HG02981 (cell line): ENCODE measurements at regions not wholly inside any gene's neighbourhood (a gene's known extent, or its start where the extent isn't known, plus 50 kb on each side); places are given as distances from the start of the nearest gene placed in this dataset.
"Not testable (repeated sequence)": the region's sequence is repeated elsewhere in the genome, so short reads cannot be mapped to it uniquely, and the experiment has no call there.

Source experiments
- ATAC-seq: cut with Tn5 transposase; IDR thresholded peaks from one replicate; pipeline ENCODE4 v1.9.1; 2021; ENCODE audit warnings: mild to moderate bottlenecking, moderate library complexity; ENCODE audit not compliant: unreplicated experiment

DNA sequence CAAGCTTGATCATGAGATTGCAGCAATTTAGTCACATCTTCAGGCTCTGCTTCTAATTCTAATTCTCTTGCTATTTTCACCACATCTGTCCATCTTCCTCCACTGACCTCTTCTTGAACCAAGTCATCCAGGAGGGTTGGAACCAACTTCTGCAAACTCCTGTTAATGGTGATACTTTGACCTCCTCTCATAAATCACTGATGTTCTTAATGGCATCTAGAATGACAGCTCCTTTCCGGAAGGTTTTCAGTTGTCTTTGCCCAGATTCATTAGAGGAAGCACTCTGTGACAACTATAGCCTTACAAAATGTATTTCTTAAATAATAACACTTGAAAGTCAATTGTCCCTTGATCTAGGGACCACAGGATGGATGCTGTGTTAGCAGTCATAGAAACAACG, 136.2 kb downstream of the IGLL1 start:
- not testable (repeated sequence) for ATAC-seq

DNA sequence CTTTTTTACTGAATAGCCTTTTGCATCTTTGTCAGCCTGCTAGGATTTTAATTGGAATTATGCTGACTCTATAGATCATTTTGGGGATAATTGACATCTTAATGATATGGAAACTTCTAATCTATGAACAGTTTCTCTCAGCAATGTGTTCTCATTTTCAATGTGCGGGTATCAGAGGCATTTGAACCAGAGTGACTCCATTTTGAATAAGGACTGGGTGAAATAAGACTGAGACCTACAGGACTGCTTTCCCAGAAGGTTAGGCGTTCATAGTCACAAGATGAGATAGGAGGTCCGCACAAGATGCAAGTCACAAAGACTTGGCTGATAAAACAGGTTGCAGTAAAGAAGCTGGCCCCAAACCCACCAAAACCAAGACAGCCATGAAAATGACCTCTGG, 140.5 kb downstream of the IGLL1 start:
- not testable (repeated sequence) for ATAC-seq

DNA sequence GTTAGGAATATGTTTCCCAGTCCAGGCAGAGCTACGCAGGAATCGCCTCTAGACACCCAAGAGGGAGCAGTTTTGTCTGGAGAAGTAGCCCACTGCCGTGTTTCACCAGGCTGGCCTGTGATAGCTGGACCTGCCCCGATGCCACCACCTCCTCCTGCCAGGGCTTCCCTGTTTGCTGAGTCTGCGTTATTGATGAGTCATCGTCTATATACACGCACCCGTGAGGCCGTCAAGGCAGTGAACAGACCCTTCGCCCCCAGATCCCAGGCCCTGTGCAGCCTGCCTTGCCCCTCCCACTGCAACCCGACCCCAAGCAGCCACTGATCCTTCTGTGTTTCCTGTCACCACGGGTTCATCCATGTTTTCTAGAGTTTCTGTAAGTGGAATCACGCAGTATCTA, 141.9 kb downstream of the IGLL1 start:
- ATAC-seq, result no peak

DNA sequence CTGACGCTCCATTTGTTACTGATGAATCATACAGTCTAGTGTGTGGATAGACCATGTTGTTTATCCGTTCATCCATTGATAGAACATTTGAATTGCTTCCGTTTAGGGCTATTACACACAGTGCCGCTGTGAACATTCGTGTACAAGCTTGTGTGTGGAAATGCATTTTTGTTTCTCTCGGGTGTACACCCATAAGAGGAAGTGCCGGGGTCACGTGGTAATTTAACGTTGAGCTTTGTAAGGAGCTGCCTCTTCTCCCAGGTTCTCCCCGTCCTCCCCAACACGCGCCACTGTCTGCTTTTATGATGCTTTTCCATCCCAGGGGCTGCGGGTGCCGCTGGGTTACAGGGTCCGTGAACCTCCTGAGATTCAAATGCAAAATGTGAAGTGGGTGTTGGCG, 142.3 kb downstream of the IGLL1 start:
- no peak for ATAC-seq

- not testable (repeated sequence) for ATAC-seq
Measured at GRCh38 chr22:23437107-23437395, 143.0 kb downstream of the IGLL1 start.

DNA sequence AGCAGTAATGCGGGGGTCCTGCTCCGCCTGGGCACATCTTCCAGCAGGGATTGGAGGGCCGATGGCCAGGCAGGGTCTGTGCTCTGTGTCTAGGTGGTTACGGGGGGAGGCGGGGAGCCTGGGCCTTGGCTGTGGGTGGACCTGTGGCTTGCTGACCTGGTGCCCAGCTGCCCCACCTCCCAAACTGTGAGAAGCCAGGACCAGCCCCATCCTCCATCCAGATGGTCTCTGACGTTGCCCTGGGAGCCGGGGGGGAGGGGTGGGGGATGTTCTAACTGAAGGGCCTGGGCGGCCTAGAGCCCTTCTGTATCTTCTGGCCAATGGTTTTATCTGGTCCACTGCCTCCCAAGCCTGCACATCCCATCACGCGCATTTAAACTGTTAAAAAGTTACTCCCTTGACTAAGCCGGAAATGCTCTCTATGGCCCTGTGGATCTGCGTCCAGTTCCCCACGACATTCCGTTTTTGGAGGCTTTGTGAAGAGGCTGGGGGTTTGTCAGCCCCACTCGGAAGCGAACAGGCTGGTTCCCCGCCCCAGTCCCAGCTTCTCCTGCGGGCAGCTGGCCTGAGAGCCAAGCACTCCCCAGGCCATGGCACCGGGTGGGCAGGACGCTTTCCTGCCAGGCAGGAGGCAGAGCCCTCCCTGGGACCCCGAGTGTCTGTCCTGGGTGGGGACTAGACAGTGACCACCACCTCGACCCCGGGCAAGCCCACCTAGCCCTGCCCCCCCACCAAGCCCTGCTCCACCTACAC, 143.6 kb downstream of the IGLL1 start:
- ATAC-seq, result not testable (repeated sequence)

DNA sequence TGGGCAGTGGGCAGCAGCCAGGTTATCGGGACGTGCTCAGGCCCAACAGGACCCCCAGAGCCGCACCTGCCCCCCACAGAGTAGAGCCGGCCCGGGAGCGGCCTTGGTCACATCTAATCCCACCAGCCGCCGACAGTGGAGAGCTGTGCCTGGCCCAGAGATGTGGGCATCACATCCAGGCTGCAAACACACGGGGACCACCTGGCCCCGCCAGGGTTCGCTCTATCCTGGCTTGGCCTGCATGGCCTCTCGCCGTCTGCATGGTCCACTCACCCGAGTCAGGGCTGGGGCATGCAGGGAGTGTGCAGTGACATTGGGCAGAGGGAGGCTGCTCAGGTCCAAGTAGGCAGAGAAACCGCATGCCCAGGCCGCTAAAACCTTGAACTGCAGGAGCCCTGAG, 144.9 kb downstream of the IGLL1 start:
- not testable (repeated sequence) for ATAC-seq

- ATAC-seq, result not testable (repeated sequence)
Measured at GRCh38 chr22:23434198-23434830, 145.8 kb downstream of the IGLL1 start.

- not testable (repeated sequence) for ATAC-seq
Measured at GRCh38 chr22:23433127-23434005, 146.7 kb downstream of the IGLL1 start.

- ATAC-seq, result not testable (repeated sequence)
Measured at GRCh38 chr22:23432719-23433118, 147.4 kb downstream of the IGLL1 start.

DNA sequence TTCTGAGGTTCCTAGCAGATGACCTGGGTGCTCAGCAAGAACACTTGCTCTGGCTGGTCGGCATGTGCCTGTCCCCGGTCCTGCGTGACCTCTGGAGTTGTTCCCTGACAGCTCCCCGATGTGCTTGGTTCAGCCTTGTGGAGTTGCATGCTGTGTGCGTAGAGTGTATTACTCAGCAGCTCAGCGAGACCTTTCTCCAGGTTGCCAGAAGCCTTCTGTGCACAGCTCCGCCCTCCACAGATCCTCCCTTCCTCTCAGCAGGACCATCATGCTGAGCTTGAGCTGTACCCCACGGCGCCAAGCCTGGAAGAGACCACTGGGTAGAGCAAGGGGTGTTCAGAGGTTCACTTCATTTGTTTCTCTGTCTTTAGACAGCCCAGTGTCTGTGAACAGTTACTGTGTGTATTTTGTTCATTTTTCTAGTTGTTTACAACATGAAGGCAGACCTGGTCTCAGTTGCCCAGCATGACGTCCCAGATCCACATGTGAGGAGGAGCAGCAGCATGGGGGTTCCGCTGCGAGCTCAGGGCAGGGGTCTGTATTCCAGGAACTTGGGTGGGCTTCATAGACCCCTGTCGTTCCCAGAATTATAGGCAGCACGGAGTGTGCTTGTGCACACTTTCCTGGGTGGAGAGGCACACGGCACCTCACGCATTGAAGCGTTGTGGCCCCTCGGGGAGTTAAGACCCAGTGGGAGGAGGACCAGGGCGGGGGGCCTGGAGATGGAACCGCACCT, 148.6 kb downstream of the IGLL1 start:
- no peak for ATAC-seq

DNA sequence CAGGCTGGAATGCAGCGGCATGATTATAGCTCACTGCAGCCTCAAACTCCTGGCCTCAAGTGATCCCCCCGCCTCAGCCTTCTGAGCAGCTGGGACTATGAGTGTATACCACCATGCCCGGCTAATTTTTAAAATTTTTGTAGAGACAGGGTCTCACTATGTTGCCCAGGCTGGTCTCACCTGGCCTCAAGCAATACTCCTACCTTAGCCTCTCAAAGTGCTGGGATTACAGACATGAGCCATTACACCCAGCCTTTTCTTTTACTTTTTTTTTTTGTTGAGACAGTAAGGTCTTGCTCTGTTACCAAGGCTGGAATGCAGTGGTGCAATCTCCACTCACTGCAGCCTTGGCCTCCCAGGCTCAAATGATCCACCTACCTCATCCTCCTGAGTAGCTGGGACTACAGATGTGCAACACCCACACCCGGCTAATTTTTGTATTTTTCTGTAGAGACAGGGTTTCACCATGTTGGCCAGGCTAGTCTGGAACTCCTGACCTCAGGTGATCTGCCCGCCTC, 155.5 kb downstream of the IGLL1 start:
- ATAC-seq, result not testable (repeated sequence)

- ATAC-seq, result no peak
Measured at GRCh38 chr22:23424031-23424430, 156.1 kb downstream of the IGLL1 start.

GRCh38 chr22:23422281-23422680, 157.8 kb downstream of the IGLL1 start:
- ATAC-seq, result not testable (repeated sequence)

GRCh38 chr22:23421300-23421699, 158.8 kb downstream of the IGLL1 start:
- ATAC-seq, result not testable (repeated sequence)

GRCh38 chr22:23419931-23420330, 160.2 kb downstream of the IGLL1 start:
- ATAC-seq, result no peak

GRCh38 chr22:23419171-23419570, 160.9 kb downstream of the IGLL1 start:
- ATAC-seq, result no peak

GRCh38 chr22:23418159-23418788, 161.8 kb downstream of the IGLL1 start:
- no peak for ATAC-seq

GRCh38 chr22:23417327-23417726, 162.8 kb downstream of the IGLL1 start:
- not testable (repeated sequence) for ATAC-seq

- not testable (repeated sequence) for ATAC-seq
Measured at GRCh38 chr22:23416169-23416690, 163.9 kb downstream of the IGLL1 start.
